ENCODE measurements at regions not wholly inside any gene's neighbourhood (a gene's known extent, or its start where the extent isn't known, plus 50 kb on each side); places are given as distances from the start of the nearest gene placed in this dataset.
"Not testable (repeated sequence)": the region's sequence is repeated elsewhere in the genome, so short reads cannot be mapped to it uniquely, and the experiment has no call there.

- Mint-ChIP-seq H3K4me1 (peaks cover 13 to 25% of the 10 kb centered on the region in 2 donors), H3K36me3 (no peaks in the 10 kb centered on the region), H3K9me3 (no peaks in the 10 kb centered on the region), H3K4me3 (peak overlapping the region; percentile 67 to 78), H3K27me3 (peaks cover 24 to 55% of the 10 kb centered on the region in 2 donors), H3K27ac (peak overlapping the region; percentile 86)
- ATAC-seq (replicated peaks) (peak in 1 of 2 donors; percentile 10), DNase-seq (no peak)
Measured at GRCh38 chr19:29873801-29874575, 62.2 kb downstream of the CCNE1 start.

- Mint-ChIP-seq H3K27ac (no peak overlapping the region), H3K4me3 (no peak overlapping the region), H3K9me3 (no peaks in the 10 kb centered on the region), H3K27me3 (peaks cover 23 to 48% of the 10 kb centered on the region in 2 donors), H3K4me1 (peaks cover 18 to 34% of the 10 kb centered on the region in 2 donors), H3K36me3 (no peaks in the 10 kb centered on the region)
- no peak for ATAC-seq (replicated peaks)
- DNase-seq: no peak
Measured at GRCh38 chr19:29875931-29876330, 64.1 kb downstream of the CCNE1 start.

GRCh38 chr19:29876414-29876813 lies 64.6 kb downstream of the CCNE1 start:
- peak overlapping the region in 1 of 2 donors; percentile 47 for H3K4me3 Mint-ChIP-seq
- no peak for DNase-seq
- no peak for ATAC-seq (replicated peaks)
- H3K27ac Mint-ChIP-seq: peak overlapping the region; percentile 20
- no peaks in the 10 kb centered on the region for H3K9me3 Mint-ChIP-seq
- peaks cover 18 to 43% of the 10 kb centered on the region in 2 donors for H3K27me3 Mint-ChIP-seq
- H3K4me1 Mint-ChIP-seq: peaks cover 22 to 39% of the 10 kb centered on the region in 2 donors
- no peaks in the 10 kb centered on the region for H3K36me3 Mint-ChIP-seq

- not testable (repeated sequence) for H3K27ac Mint-ChIP-seq; H3K4me3 Mint-ChIP-seq; H3K9me3 Mint-ChIP-seq; DNase-seq; H3K36me3 Mint-ChIP-seq; ATAC-seq (replicated peaks)
- Mint-ChIP-seq H3K27me3 (peaks cover 15 to 38% of the 10 kb centered on the region in 2 donors), H3K4me1 (peaks cover 22 to 39% of the 10 kb centered on the region in 2 donors)
Measured at GRCh38 chr19:29876908-29877307, 65.1 kb downstream of the CCNE1 start.

GRCh38 chr19:29878973-29879654 lies 62.9 kb upstream of the URI1 start:
- Mint-ChIP-seq H3K4me3 (no peak overlapping the region), H3K27ac (no peak overlapping the region), H3K9me3 (no peaks in the 10 kb centered on the region), H3K4me1 (peaks cover 14 to 20% of the 10 kb centered on the region in 2 donors), H3K27me3 (peaks cover 2 to 19% of the 10 kb centered on the region in 2 donors), H3K36me3 (no peaks in the 10 kb centered on the region)
- ATAC-seq (replicated peaks) (no peak), DNase-seq (no peak)

GRCh38 chr19:29879655-29879974 lies 62.4 kb upstream of the URI1 start:
- H3K9me3 Mint-ChIP-seq: no peaks in the 10 kb centered on the region
- H3K4me3 Mint-ChIP-seq: no peak overlapping the region
- H3K27ac Mint-ChIP-seq: no peak overlapping the region
- H3K4me1 Mint-ChIP-seq: peaks cover 14 to 20% of the 10 kb centered on the region in 2 donors
- DNase-seq (no peak), ATAC-seq (replicated peaks) (no peak)
- H3K27me3 Mint-ChIP-seq: peaks cover 4 to 19% of the 10 kb centered on the region in 2 donors
- no peaks in the 10 kb centered on the region for H3K36me3 Mint-ChIP-seq

- ATAC-seq (replicated peaks): peak; percentile 67 to 85
- DNase-seq: no peak
- H3K27ac Mint-ChIP-seq: no peak overlapping the region
- H3K27me3 Mint-ChIP-seq: peaks cover 6 to 14% of the 10 kb centered on the region in 2 donors
- H3K4me1 Mint-ChIP-seq: peaks cover 14 to 20% of the 10 kb centered on the region in 2 donors
- H3K4me3 Mint-ChIP-seq: peak overlapping the region in 1 of 2 donors; percentile 22
- H3K36me3 Mint-ChIP-seq: no peaks in the 10 kb centered on the region
- no peaks in the 10 kb centered on the region for H3K9me3 Mint-ChIP-seq
Measured at GRCh38 chr19:29880498-29881081, 61.4 kb upstream of the URI1 start.

- Mint-ChIP-seq H3K27ac (no peak overlapping the region), H3K36me3 (no peaks in the 10 kb centered on the region), H3K4me1 (peaks cover 12 to 16% of the 10 kb centered on the region in 2 donors), H3K27me3 (peaks cover 11 to 14% of the 10 kb centered on the region in 2 donors), H3K4me3 (no peak overlapping the region), H3K9me3 (no peaks in the 10 kb centered on the region)
- no peak for DNase-seq
- ATAC-seq (replicated peaks): no peak
Measured at GRCh38 chr19:29881386-29881785, 60.7 kb upstream of the URI1 start.

- no peak for DNase-seq
- no peak overlapping the region for H3K27ac Mint-ChIP-seq
- no peaks in the 10 kb centered on the region for H3K9me3 Mint-ChIP-seq
- H3K27me3 Mint-ChIP-seq: peaks cover 10 to 11% of the 10 kb centered on the region in 2 donors
- H3K4me3 Mint-ChIP-seq: no peak overlapping the region
- no peaks in the 10 kb centered on the region for H3K36me3 Mint-ChIP-seq
- peaks cover 14 to 26% of the 10 kb centered on the region in 2 donors for H3K4me1 Mint-ChIP-seq
- no peak for ATAC-seq (replicated peaks)
Measured at GRCh38 chr19:29882719-29883105, 59.3 kb upstream of the URI1 start.

- Mint-ChIP-seq H3K27ac (no peak overlapping the region), H3K36me3 (no peaks in the 10 kb centered on the region), H3K27me3 (peaks cover 1 to 11% of the 10 kb centered on the region in 2 donors), H3K9me3 (no peaks in the 10 kb centered on the region), H3K4me3 (no peak overlapping the region), H3K4me1 (peaks cover 16 to 28% of the 10 kb centered on the region in 2 donors)
- no peak for ATAC-seq (replicated peaks)
- DNase-seq: no peak
Measured at GRCh38 chr19:29884044-29884443, 58.0 kb upstream of the URI1 start.

- H3K27me3 Mint-ChIP-seq: peaks cover 0 to 11% of the 10 kb centered on the region in 2 donors
- H3K4me3 Mint-ChIP-seq: no peak overlapping the region
- H3K4me1 Mint-ChIP-seq: peaks cover 16 to 28% of the 10 kb centered on the region in 2 donors
- DNase-seq (no peak), ATAC-seq (replicated peaks) (no peak)
- no peak overlapping the region for H3K27ac Mint-ChIP-seq
- no peaks in the 10 kb centered on the region for H3K36me3 Mint-ChIP-seq
- H3K9me3 Mint-ChIP-seq: no peaks in the 10 kb centered on the region
Measured at GRCh38 chr19:29884466-29884865, 57.6 kb upstream of the URI1 start.

GRCh38 chr19:29886106-29886505 lies 55.9 kb upstream of the URI1 start:
- H3K27ac Mint-ChIP-seq; ATAC-seq (replicated peaks); DNase-seq; H3K36me3 Mint-ChIP-seq; H3K9me3 Mint-ChIP-seq; H3K4me3 Mint-ChIP-seq: not testable (repeated sequence)
- Mint-ChIP-seq H3K4me1 (peaks cover 10 to 18% of the 10 kb centered on the region in 2 donors), H3K27me3 (peaks cover 0 to 17% of the 10 kb centered on the region in 2 donors)

GRCh38 chr19:29886586-29886985 lies 55.5 kb upstream of the URI1 start:
- Mint-ChIP-seq H3K4me3 (no peak overlapping the region), H3K9me3 (peaks cover 5 to 9% of the 10 kb centered on the region in 2 donors), H3K36me3 (no peaks in the 10 kb centered on the region), H3K27me3 (peaks cover 0 to 20% of the 10 kb centered on the region in 2 donors), H3K4me1 (peaks cover 7 to 14% of the 10 kb centered on the region in 2 donors), H3K27ac (no peak overlapping the region)
- DNase-seq: no peak
- peak in 1 of 2 donors; percentile 22 for ATAC-seq (replicated peaks)

- Mint-ChIP-seq H3K4me1 (peaks cover 7 to 14% of the 10 kb centered on the region in 2 donors), H3K9me3 (peaks cover 5 to 9% of the 10 kb centered on the region in 2 donors), H3K36me3 (no peaks in the 10 kb centered on the region), H3K4me3 (no peak overlapping the region), H3K27me3 (peaks cover 0 to 20% of the 10 kb centered on the region in 2 donors), H3K27ac (no peak overlapping the region)
- no peak for DNase-seq
- peak; percentile 27 to 41 for ATAC-seq (replicated peaks)
Measured at GRCh38 chr19:29887442-29887855, 54.6 kb upstream of the URI1 start.
